Ishikawa (cell line): ENCODE measurements at regions not wholly inside any gene's neighbourhood (a gene's known extent, or its start where the extent isn't known, plus 50 kb on each side); places are given as distances from the start of the nearest gene placed in this dataset.

Experiments
- CEBPB ChIP-seq: IDR thresholded peaks from 2 replicates; pipeline ENCODE4 v1.6.1; 2012
- CREB1 ChIP-seq: IDR thresholded peaks from 2 replicates; pipeline ENCODE4 v1.6.1; 2012; ENCODE audit warnings: low read depth
- EGR1 ChIP-seq: IDR thresholded peaks from 2 replicates; pipeline ENCODE4 v1.6.1; 2012
- EP300 ChIP-seq: IDR thresholded peaks from 2 replicates; pipeline ENCODE4 v1.6.1; 2012; ENCODE audit warnings: borderline replicate concordance
- FOXM1 ChIP-seq: IDR thresholded peaks from 2 replicates; pipeline ENCODE4 v1.6.1; 2012; ENCODE audit warnings: low read depth, borderline replicate concordance
- MAX ChIP-seq: IDR thresholded peaks from 2 replicates; pipeline ENCODE4 v1.6.1; 2012
- NFIC ChIP-seq: IDR thresholded peaks from 2 replicates; pipeline ENCODE4 v1.6.1; 2012
- RAD21 ChIP-seq: IDR thresholded peaks from 2 replicates; pipeline ENCODE4 v1.6.1; 2012; ENCODE audit warnings: low read depth
- TAF1 ChIP-seq: IDR thresholded peaks from 2 replicates; pipeline ENCODE4 v1.6.1; 2012; ENCODE audit warnings: low read depth, mild to moderate bottlenecking
- TCF12 ChIP-seq: IDR thresholded peaks from 2 replicates; pipeline ENCODE4 v1.6.1; 2012; ENCODE audit warnings: low read depth
- TEAD4 ChIP-seq: IDR thresholded peaks from 2 replicates; pipeline ENCODE4 v1.6.1; 2012
- USF1 ChIP-seq: IDR thresholded peaks from 2 replicates; pipeline ENCODE4 v1.6.1; 2012
- YY1 ChIP-seq: IDR thresholded peaks from 2 replicates; pipeline ENCODE4 v1.6.1; 2012; ENCODE audit warnings: low read depth
- ZBTB7A ChIP-seq: IDR thresholded peaks from 2 replicates; pipeline ENCODE4 v1.6.1; 2012; ENCODE audit warnings: low read depth
- TF ChIP-seq, protein P1 (sequence below): IDR thresholded peaks from 2 replicates; pipeline ENCODE4 v1.6.1; 2012; ENCODE audit warnings: low read depth, mild to moderate bottlenecking

DNA sequence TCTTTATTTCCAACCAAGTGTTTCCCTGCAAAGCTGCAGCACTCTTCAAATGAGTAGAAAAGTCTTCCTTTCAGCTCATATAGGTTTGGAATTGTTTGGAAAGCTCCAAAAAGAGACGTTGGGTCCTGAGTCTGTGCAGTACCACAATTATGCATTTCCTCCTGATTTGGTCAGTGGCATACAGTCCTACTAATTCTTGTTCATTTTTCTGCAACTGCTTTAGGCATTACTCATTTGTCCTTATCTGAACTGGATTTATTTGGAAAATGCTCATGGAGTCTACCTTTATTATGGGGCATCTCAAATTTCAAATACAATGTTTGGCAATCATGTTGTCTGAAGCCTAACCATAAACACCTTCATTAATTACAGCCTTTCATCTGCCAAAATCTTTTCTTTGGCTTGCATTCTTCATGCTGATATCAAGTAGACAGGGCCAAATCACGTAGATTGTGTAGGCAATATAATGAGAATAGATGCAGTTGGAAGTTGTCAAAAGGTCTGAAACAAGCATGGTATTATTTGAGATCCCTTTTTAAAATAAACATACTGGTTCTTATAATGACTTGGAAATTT is 232.8 kb downstream of the TLE1 start:
- no peak for TF ChIP-seq USF1
- TF ChIP-seq TAF1 = no peak
- TF ChIP-seq RAD21 = no peak
- TF ChIP-seq ZBTB7A = no peak
- TF ChIP-seq, protein P1, sequence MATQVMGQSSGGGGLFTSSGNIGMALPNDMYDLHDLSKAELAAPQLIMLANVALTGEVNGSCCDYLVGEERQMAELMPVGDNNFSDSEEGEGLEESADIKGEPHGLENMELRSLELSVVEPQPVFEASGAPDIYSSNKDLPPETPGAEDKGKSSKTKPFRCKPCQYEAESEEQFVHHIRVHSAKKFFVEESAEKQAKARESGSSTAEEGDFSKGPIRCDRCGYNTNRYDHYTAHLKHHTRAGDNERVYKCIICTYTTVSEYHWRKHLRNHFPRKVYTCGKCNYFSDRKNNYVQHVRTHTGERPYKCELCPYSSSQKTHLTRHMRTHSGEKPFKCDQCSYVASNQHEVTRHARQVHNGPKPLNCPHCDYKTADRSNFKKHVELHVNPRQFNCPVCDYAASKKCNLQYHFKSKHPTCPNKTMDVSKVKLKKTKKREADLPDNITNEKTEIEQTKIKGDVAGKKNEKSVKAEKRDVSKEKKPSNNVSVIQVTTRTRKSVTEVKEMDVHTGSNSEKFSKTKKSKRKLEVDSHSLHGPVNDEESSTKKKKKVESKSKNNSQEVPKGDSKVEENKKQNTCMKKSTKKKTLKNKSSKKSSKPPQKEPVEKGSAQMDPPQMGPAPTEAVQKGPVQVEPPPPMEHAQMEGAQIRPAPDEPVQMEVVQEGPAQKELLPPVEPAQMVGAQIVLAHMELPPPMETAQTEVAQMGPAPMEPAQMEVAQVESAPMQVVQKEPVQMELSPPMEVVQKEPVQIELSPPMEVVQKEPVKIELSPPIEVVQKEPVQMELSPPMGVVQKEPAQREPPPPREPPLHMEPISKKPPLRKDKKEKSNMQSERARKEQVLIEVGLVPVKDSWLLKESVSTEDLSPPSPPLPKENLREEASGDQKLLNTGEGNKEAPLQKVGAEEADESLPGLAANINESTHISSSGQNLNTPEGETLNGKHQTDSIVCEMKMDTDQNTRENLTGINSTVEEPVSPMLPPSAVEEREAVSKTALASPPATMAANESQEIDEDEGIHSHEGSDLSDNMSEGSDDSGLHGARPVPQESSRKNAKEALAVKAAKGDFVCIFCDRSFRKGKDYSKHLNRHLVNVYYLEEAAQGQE = no peak
- TF ChIP-seq MAX = no peak
- no peak for TF ChIP-seq CEBPB

DNA sequence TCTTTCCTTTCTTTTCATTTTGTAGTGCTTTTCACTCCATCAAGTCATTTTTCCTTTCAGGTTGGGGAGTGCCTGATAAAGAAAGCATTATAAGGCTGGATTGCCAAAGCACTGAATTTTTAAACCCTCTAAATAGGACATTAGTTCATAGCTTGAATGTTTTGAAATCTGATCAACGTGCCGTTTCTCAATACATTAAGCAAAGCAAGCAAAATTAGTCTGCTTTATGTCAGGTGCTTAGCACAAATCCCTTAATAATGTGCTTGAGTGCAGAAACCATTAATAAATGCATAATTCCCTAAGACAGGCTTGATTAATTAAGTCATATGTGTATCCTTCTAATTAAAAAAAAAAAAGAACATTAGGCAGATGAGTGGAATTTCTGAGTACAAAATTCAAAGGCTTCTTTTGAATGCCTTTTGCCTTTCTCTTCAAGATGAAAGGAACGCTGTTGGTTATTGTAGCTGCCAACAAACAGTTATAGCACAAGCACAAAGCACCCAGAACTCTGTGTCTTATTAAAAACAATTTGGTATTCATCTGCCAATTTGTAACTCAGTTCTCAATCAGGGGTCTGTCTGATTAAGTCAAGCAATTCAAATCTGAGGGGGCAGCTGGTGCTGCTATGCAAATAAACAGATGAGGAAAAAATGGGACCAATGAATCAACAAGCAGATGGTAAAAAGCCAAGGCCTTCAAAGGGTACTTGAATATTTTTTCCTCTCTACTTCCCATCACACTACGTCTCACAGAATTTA is 233.7 kb downstream of the TLE1 start:
- no peak for TF ChIP-seq NFIC
- TF ChIP-seq, protein P1 = no peak
- no peak for TF ChIP-seq CREB1
- TF ChIP-seq YY1 = no peak
- TF ChIP-seq TEAD4 = no peak
- TF ChIP-seq EGR1 = no peak
- no peak for TF ChIP-seq TCF12
- TF ChIP-seq RAD21 = no peak

- no peak for TF ChIP-seq RAD21
- TF ChIP-seq, protein P1 = no peak
- TF ChIP-seq CEBPB = no peak
- TF ChIP-seq CREB1 = no peak
- no peak for TF ChIP-seq TCF12
- no peak for TF ChIP-seq USF1
- TF ChIP-seq NFIC = no peak
Measured at GRCh38 chr9:81445331-81445921, 243.9 kb downstream of the TLE1 start.

- TF ChIP-seq YY1 (no peak), RAD21 (no peak), TEAD4 (no peak), NFIC (no peak), CREB1 (no peak), ZBTB7A (no peak), EP300 (no peak), TCF12 (no peak), TAF1 (no peak), USF1 (no peak), FOXM1 (no peak), MAX (no peak), CEBPB (no peak), EGR1 (no peak)
- TF ChIP-seq, protein P1 = no peak
Measured at GRCh38 chr9:81431641-81432040, 257.7 kb downstream of the TLE1 start.
